Endothelial cell of umbilical vein (primary cell): ENCODE measurements at regions not wholly inside any gene's neighbourhood (a gene's known extent, or its start where the extent isn't known, plus 50 kb on each side); places are given as distances from the start of the nearest gene placed in this dataset.

Experiments
- EZH2 ChIP-seq: IDR thresholded peaks from 2 replicates; pipeline ENCODE4 v1.6.1; 2012; ENCODE audit warnings: borderline replicate concordance, low read depth, mild to moderate bottlenecking, moderate library complexity, low read length, inconsistent platforms; ENCODE audit not compliant: severe bottlenecking
- FOS ChIP-seq: IDR thresholded peaks from 2 replicates; pipeline ENCODE4 v1.6.1; 2011; ENCODE audit warnings: mild to moderate bottlenecking, low read length, moderate library complexity, borderline replicate concordance; ENCODE audit not compliant: insufficient read depth
- GATA2 ChIP-seq: IDR thresholded peaks from 2 replicates; pipeline ENCODE4 v1.7.0; 2011; ENCODE audit warnings: low read depth, mild to moderate bottlenecking, moderate library complexity, mixed read lengths, low read length; ENCODE audit not compliant: insufficient read length, insufficient read depth
- JUN ChIP-seq: IDR thresholded peaks from 2 replicates; pipeline ENCODE4 v1.6.1; 2011; ENCODE audit warnings: borderline replicate concordance, low read depth; ENCODE audit not compliant: insufficient read length, insufficient read depth
- MYC ChIP-seq: IDR thresholded peaks from one replicate; pipeline ENCODE4 v1.6.1; 2011; ENCODE audit warnings: mild to moderate bottlenecking, low read depth, low read length
- POLR2A ChIP-seq: IDR thresholded peaks from 2 replicates; pipeline ENCODE4 v1.6.1; 2012; ENCODE audit warnings: low read depth, mild to moderate bottlenecking, control low read depth, low read length
- POLR2AphosphoS5 ChIP-seq: IDR thresholded peaks from 2 replicates; pipeline ENCODE4 v1.6.1; 2012; ENCODE audit warnings: low read depth, mild to moderate bottlenecking, control low read depth, low read length, moderate library complexity; ENCODE audit not compliant: insufficient read depth
- TF ChIP-seq, protein P1 (sequence below), 2 donors: IDR thresholded peaks; 1 replicate in 1 of 2; 2 replicates in 1 of 2; pipeline ENCODE4 v1.5.1; 2011; ENCODE audit warnings: low read length in 2 of 2, mild to moderate bottlenecking in 2 of 2, moderate library complexity in 2 of 2, control low read depth in 1 of 2, inconsistent platforms in 1 of 2, low read depth in 1 of 2; ENCODE audit not compliant: insufficient read depth in 1 of 2; ENCODE audit errors: extremely low read depth in 1 of 2
- TF ChIP-seq, protein P2 (sequence below): IDR thresholded peaks from 2 replicates; pipeline ENCODE4 v1.6.1; 2011; ENCODE audit not compliant: insufficient read depth, insufficient read length

DNA sequence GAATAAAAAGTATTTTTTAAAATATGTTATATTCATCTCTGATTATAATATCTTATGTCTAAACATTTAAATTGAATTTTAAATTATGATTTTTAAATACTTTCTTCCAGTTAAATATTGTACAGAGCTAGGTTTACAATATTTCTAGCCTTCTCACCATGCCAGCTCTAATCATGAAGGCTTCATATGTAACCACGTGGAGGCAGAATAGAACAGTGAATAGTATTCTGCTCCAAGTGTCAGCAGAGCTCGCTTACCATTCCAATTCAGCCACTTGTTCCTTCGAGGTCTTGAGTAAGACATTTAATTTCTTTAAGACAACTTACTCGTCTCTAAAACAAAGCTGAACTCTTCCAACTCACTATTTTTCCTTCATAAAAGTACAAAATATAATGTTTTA is 871.8 kb downstream of the SUCLG1 start:
- TF ChIP-seq POLR2A, result no peak
- TF ChIP-seq, protein P1, sequence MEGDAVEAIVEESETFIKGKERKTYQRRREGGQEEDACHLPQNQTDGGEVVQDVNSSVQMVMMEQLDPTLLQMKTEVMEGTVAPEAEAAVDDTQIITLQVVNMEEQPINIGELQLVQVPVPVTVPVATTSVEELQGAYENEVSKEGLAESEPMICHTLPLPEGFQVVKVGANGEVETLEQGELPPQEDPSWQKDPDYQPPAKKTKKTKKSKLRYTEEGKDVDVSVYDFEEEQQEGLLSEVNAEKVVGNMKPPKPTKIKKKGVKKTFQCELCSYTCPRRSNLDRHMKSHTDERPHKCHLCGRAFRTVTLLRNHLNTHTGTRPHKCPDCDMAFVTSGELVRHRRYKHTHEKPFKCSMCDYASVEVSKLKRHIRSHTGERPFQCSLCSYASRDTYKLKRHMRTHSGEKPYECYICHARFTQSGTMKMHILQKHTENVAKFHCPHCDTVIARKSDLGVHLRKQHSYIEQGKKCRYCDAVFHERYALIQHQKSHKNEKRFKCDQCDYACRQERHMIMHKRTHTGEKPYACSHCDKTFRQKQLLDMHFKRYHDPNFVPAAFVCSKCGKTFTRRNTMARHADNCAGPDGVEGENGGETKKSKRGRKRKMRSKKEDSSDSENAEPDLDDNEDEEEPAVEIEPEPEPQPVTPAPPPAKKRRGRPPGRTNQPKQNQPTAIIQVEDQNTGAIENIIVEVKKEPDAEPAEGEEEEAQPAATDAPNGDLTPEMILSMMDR (IDR thresholded peaks at IDR 0.05; ENCODE audit: extremely low read depth in 1 of 2, insufficient read depth in 1 of 2, low read depth in 1 of 2, low read length in 2 of 2), result no peak
- TF ChIP-seq POLR2AphosphoS5, result no peak
- TF ChIP-seq, protein P2, sequence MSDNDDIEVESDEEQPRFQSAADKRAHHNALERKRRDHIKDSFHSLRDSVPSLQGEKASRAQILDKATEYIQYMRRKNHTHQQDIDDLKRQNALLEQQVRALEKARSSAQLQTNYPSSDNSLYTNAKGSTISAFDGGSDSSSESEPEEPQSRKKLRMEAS, result no peak
- no peak for TF ChIP-seq EZH2
- no peak for TF ChIP-seq JUN
- TF ChIP-seq FOS, result no peak
- TF ChIP-seq MYC, result no peak
- no peak for TF ChIP-seq GATA2
